Panc1 (cell line): ENCODE measurements at regions not wholly inside any gene's neighbourhood (a gene's known extent, or its start where the extent isn't known, plus 50 kb on each side); places are given as distances from the start of the nearest gene placed in this dataset.

Experiments
- ATAC-seq: fragments of 200-7000 bp; cut with Tn5 transposase; 2 replicates; pipeline ENCODE4 v1.9.1; 2020; ENCODE audit warnings: mild to moderate bottlenecking, moderate library complexity
- BruUV-seq: library from RNA; stranded (reverse); fragments of 400-500 nt; replicated peaks from 2 replicates; lab custom pipeline; 2021; lab: Mats Ljungman, UMichigan
- CTCF ChIA-PET: fragments of 300-600 bp; sonication (Branson Sonifier 250); formaldehyde crosslinking; loops from one replicate; lab custom pipeline; 2022; ENCODE audit warnings: antibody characterized with exemption; lab: Charles Lee
- POLR2A ChIA-PET: fragments of 300-600 bp; sonication (Branson Sonifier 250); formaldehyde crosslinking; loops from one replicate; lab custom pipeline; 2022; ENCODE audit warnings: antibody characterized with exemption; lab: Charles Lee
- DNase-seq: peaks from one replicate; pipeline ENCODE4 v3.0.0-alpha.2; 2010; ENCODE audit warnings: low read depth, low spot score
- H3K27ac ChIP-seq: 2 replicates; pipeline ENCODE4 v1.5.1; 2011; ENCODE audit warnings: mild to moderate bottlenecking, low read length, inconsistent platforms
- H3K27me3 ChIP-seq: fragments of 200-500 bp; sonication (Bioruptor generic); 2 replicates; pipeline ENCODE4 v1.6.0; 2014; ENCODE audit warnings: low read length, inconsistent platforms; ENCODE audit not compliant: control insufficient read depth, insufficient read depth
- H3K36me3 ChIP-seq: fragments of 200-500 bp; sonication (Bioruptor generic); 2 replicates; pipeline ENCODE4 v1.5.1; 2014; ENCODE audit warnings: inconsistent platforms, mild to moderate bottlenecking, low read length, moderate library complexity; ENCODE audit not compliant: control insufficient read depth, insufficient read depth
- H3K4me1 ChIP-seq: 2 replicates; pipeline ENCODE4 v1.5.1; 2011; ENCODE audit warnings: inconsistent platforms, mild to moderate bottlenecking, low read length, moderate library complexity; ENCODE audit not compliant: control insufficient read depth, insufficient read depth
- H3K4me3 ChIP-seq, 2 experiments: 2 replicates each; pipeline ENCODE4 v1.5.1; 2011 to 2012; ENCODE audit warnings: low read depth in 2 of 2, low read length in 2 of 2, mild to moderate bottlenecking in 2 of 2, inconsistent platforms in 1 of 2, moderate library complexity in 1 of 2
- H3K9me3 ChIP-seq: fragments of 200-500 bp; sonication (Bioruptor generic); 2 replicates; pipeline ENCODE4 v1.5.1; 2014; ENCODE audit warnings: low read depth, mild to moderate bottlenecking, inconsistent platforms, low read length, moderate library complexity; ENCODE audit not compliant: control insufficient read depth, insufficient read depth
- POLR2AphosphoS5 ChIP-seq: IDR thresholded peaks from 2 replicates; pipeline ENCODE4 v1.6.1; 2012; ENCODE audit warnings: mild to moderate bottlenecking, low read depth, low read length, moderate library complexity
- SIN3A ChIP-seq: IDR thresholded peaks from 2 replicates; pipeline ENCODE4 v1.6.1; 2012; ENCODE audit warnings: low read depth, mild to moderate bottlenecking, low read length, moderate library complexity, borderline replicate concordance; ENCODE audit not compliant: insufficient read depth
- TCF7L2 ChIP-seq: IDR thresholded peaks from 2 replicates; pipeline ENCODE4 v1.6.1; 2011; ENCODE audit warnings: mild to moderate bottlenecking, low read depth, low read length, inconsistent platforms
- in situ Hi-C: cut with HindIII; loops from 2 replicates; pipeline ENCODE4 v1.10.0; 2016; ENCODE audit warnings: low sequenced_read_pairs, low pct_unique_long_range_greater_than_20kb
- intact Hi-C: fragments of 100-400 bp; cut with micrococcal nuclease; formaldehyde crosslinking; loops from one replicate; pipeline ENCODE4 v1.10.0; 2022; ENCODE audit not compliant: unreplicated experiment
- TF ChIP-seq, protein P1 (sequence below), 2 experiments: IDR thresholded peaks; 2 replicates each; pipeline ENCODE4 v1.6.1; 2011 to 2012; ENCODE audit warnings: low read depth in 2 of 2, control low read depth in 1 of 2, low read length in 1 of 2, mild to moderate bottlenecking in 1 of 2, moderate library complexity in 1 of 2; ENCODE audit not compliant: insufficient read depth in 1 of 2
- TF ChIP-seq, protein P2 (sequence below): fragments of 450-650 bp; IDR thresholded peaks from 2 replicates; pipeline ENCODE4 v1.5.1; 2017; ENCODE audit warnings: mild to moderate bottlenecking

DNA sequence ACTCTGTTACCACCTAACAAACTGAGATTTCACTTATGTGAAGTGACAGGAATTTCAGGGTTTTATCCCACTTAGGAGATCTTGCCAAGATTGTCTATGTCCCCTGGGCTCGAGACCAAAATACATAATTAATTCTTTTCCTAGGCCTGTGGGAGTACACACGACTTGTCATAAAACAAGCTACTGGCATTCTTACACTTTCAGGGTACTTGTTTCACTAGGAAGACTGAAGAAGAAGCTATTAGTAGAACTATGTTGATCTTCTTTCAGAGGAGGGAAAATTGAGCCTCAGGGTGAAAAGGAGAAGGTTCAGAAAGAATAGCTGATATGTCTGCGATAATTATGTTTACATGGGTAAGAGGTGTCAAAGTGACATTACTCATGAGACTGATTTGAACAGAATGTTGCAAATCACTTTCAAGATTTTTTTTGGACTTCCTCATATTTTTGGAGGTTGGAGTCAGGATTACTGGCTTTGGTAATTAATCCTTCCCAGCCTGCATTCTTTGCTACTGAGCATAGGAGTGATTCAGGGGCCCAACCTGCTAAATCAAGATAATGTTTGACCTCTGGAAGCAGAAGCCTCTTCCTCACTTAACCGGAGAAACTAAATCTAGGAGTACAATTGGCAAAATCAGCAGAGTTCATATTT is 240.0 kb upstream of the NT5C1B start:
- H3K36me3 ChIP-seq, result no peaks in the 10 kb centered on the region
- ATAC-seq (no peak), DNase-seq (no peak)
- in situ Hi-C loops (no loop called here), intact Hi-C loops (no loop called here)
- H3K27me3 ChIP-seq, result no peaks in the 10 kb centered on the region
- H3K4me3 ChIP-seq, result no peak overlapping the region
- CTCF ChIA-PET, result no interaction called here
- H3K9me3 ChIP-seq, result no peaks in the 10 kb centered on the region
- POLR2A ChIA-PET, result no interaction called here
- TF ChIP-seq, protein P1, sequence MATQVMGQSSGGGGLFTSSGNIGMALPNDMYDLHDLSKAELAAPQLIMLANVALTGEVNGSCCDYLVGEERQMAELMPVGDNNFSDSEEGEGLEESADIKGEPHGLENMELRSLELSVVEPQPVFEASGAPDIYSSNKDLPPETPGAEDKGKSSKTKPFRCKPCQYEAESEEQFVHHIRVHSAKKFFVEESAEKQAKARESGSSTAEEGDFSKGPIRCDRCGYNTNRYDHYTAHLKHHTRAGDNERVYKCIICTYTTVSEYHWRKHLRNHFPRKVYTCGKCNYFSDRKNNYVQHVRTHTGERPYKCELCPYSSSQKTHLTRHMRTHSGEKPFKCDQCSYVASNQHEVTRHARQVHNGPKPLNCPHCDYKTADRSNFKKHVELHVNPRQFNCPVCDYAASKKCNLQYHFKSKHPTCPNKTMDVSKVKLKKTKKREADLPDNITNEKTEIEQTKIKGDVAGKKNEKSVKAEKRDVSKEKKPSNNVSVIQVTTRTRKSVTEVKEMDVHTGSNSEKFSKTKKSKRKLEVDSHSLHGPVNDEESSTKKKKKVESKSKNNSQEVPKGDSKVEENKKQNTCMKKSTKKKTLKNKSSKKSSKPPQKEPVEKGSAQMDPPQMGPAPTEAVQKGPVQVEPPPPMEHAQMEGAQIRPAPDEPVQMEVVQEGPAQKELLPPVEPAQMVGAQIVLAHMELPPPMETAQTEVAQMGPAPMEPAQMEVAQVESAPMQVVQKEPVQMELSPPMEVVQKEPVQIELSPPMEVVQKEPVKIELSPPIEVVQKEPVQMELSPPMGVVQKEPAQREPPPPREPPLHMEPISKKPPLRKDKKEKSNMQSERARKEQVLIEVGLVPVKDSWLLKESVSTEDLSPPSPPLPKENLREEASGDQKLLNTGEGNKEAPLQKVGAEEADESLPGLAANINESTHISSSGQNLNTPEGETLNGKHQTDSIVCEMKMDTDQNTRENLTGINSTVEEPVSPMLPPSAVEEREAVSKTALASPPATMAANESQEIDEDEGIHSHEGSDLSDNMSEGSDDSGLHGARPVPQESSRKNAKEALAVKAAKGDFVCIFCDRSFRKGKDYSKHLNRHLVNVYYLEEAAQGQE (IDR thresholded peaks at IDR 0.05; ENCODE audit: insufficient read depth in 1 of 2, low read depth in 2 of 2, low read length in 1 of 2), result no peak
- TF ChIP-seq, protein P2, sequence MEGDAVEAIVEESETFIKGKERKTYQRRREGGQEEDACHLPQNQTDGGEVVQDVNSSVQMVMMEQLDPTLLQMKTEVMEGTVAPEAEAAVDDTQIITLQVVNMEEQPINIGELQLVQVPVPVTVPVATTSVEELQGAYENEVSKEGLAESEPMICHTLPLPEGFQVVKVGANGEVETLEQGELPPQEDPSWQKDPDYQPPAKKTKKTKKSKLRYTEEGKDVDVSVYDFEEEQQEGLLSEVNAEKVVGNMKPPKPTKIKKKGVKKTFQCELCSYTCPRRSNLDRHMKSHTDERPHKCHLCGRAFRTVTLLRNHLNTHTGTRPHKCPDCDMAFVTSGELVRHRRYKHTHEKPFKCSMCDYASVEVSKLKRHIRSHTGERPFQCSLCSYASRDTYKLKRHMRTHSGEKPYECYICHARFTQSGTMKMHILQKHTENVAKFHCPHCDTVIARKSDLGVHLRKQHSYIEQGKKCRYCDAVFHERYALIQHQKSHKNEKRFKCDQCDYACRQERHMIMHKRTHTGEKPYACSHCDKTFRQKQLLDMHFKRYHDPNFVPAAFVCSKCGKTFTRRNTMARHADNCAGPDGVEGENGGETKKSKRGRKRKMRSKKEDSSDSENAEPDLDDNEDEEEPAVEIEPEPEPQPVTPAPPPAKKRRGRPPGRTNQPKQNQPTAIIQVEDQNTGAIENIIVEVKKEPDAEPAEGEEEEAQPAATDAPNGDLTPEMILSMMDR, result no peak
- no peak for TF ChIP-seq SIN3A
- no peak for TF ChIP-seq POLR2AphosphoS5
- no peak for TF ChIP-seq TCF7L2
- H3K27ac ChIP-seq, result no peak overlapping the region
- H3K4me1 ChIP-seq, result no peaks in the 10 kb centered on the region
- no TSS peak for BruUV-seq

DNA sequence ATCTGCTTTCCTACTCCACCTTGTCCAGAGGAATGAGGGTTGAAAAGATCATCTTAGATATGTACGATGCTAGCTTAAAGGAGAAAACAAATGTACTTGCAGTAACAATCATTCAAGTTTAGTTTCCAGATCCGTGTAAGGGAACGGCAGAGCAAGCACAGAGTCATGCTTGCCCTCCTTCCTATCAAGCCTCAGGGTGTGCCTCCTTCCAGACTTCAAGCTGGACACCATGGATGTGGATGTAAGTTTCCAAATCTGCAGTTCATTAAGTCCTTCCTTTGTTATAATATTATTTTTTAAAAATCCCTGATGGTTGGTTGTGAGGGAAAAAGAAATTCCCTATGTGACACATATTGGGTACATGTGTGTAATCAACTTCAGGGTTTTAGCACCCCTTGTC is 238.9 kb upstream of the NT5C1B start:
- no peak for DNase-seq
- POLR2A ChIA-PET, result no interaction called here
- Histone ChIP-seq H3K36me3 (no peaks in the 10 kb centered on the region), H3K27me3 (no peaks in the 10 kb centered on the region), H3K9me3 (no peaks in the 10 kb centered on the region), H3K4me3 (no peak overlapping the region), H3K4me1 (no peaks in the 10 kb centered on the region), H3K27ac (no peak overlapping the region)
- no peak for ATAC-seq
- TF ChIP-seq, protein P1 (IDR thresholded peaks at IDR 0.05; ENCODE audit: insufficient read depth in 1 of 2, low read depth in 2 of 2, low read length in 1 of 2), result no peak
- in situ Hi-C loops, result no loop called here
- intact Hi-C loops, result no loop called here
- no TSS peak for BruUV-seq
- CTCF ChIA-PET, result no interaction called here
